Neuron (in vitro differentiated cells): ENCODE measurements at regions not wholly inside any gene's neighbourhood (a gene's known extent, or its start where the extent isn't known, plus 50 kb on each side); places are given as distances from the start of the nearest gene placed in this dataset.

ENCODE experiments used
- H2AFZ ChIP-seq: one replicate; pipeline ENCODE4 v1.6.1; 2013; ENCODE audit warnings: low read depth, mild to moderate bottlenecking, inconsistent platforms, low read length, moderate library complexity
- H3K27me3 ChIP-seq: one replicate; pipeline ENCODE4 v1.6.1; 2013; ENCODE audit warnings: low read length; ENCODE audit not compliant: insufficient read depth
- H3K36me3 ChIP-seq: one replicate; pipeline ENCODE4 v1.6.1; 2013; ENCODE audit warnings: low read length; ENCODE audit not compliant: insufficient read depth
- H3K4me1 ChIP-seq: one replicate; pipeline ENCODE4 v1.6.1; 2013; ENCODE audit warnings: low read length; ENCODE audit not compliant: insufficient read depth
- H3K4me3 ChIP-seq: 2 replicates; pipeline ENCODE4 v1.5.1; 2013; ENCODE audit warnings: mild to moderate bottlenecking, low read length, moderate library complexity
- H3K9me3 ChIP-seq: one replicate; pipeline ENCODE4 v1.6.1; 2013; ENCODE audit warnings: low read length

GRCh38 chr3:94310341-94311135 is 247.7 kb downstream of the NSUN3 start:
- Histone ChIP-seq H3K9me3 (no peaks in the 10 kb centered on the region), H3K36me3 (no peaks in the 10 kb centered on the region), H3K4me3 (no peak overlapping the region), H3K4me1 (peaks cover 10% of the 10 kb centered on the region), H3K27me3 (no peaks in the 10 kb centered on the region), H2AFZ (no peak overlapping the region)

GRCh38 chr3:94311651-94312050 is 248.8 kb downstream of the NSUN3 start:
- no peaks in the 10 kb centered on the region for H3K36me3 ChIP-seq

GRCh38 chr3:94314218-94314883 is 251.5 kb downstream of the NSUN3 start:
- Histone ChIP-seq H3K36me3 (no peaks in the 10 kb centered on the region), H3K27me3 (no peaks in the 10 kb centered on the region), H3K4me1 (no peaks in the 10 kb centered on the region), H3K4me3 (no peak overlapping the region), H2AFZ (no peak overlapping the region), H3K9me3 (no peaks in the 10 kb centered on the region)

More at GRCh38 chr3:94311651-94312050, 248.8 kb downstream of the NSUN3 start:
- Histone ChIP-seq H3K4me1 (peaks cover 3% of the 10 kb centered on the region), H3K4me3 (no peak overlapping the region), H3K9me3 (no peaks in the 10 kb centered on the region), H3K27me3 (no peaks in the 10 kb centered on the region), H2AFZ (no peak overlapping the region)

- Histone ChIP-seq H3K27me3 (no peaks in the 10 kb centered on the region), H3K9me3 (no peaks in the 10 kb centered on the region), H3K4me1 (no peaks in the 10 kb centered on the region), H2AFZ (no peak overlapping the region), H3K4me3 (no peak overlapping the region), H3K36me3 (no peaks in the 10 kb centered on the region)
Observed at GRCh38 chr3:94317017-94317416, 254.2 kb downstream of the NSUN3 start.

- Histone ChIP-seq H3K27me3 (no peaks in the 10 kb centered on the region), H2AFZ (no peak overlapping the region), H3K4me3 (no peak overlapping the region), H3K9me3 (no peaks in the 10 kb centered on the region), H3K36me3 (no peaks in the 10 kb centered on the region), H3K4me1 (no peaks in the 10 kb centered on the region)
Observed at GRCh38 chr3:94323596-94323995, 260.7 kb downstream of the NSUN3 start.

- Histone ChIP-seq H3K27me3 (no peaks in the 10 kb centered on the region), H2AFZ (no peak overlapping the region), H3K36me3 (no peaks in the 10 kb centered on the region), H3K4me3 (no peak overlapping the region), H3K9me3 (no peaks in the 10 kb centered on the region), H3K4me1 (no peaks in the 10 kb centered on the region)
Observed at GRCh38 chr3:94331831-94332230, 269.0 kb downstream of the NSUN3 start.

GRCh38 chr3:94336046-94336753 is 273.3 kb downstream of the NSUN3 start:
- no peak overlapping the region for H3K4me3 ChIP-seq
- no peaks in the 10 kb centered on the region for H3K4me1 ChIP-seq
- H3K27me3 ChIP-seq: no peaks in the 10 kb centered on the region
- no peaks in the 10 kb centered on the region for H3K36me3 ChIP-seq
- no peak overlapping the region for H2AFZ ChIP-seq
- no peaks in the 10 kb centered on the region for H3K9me3 ChIP-seq

GRCh38 chr3:94345101-94345500 is 282.2 kb downstream of the NSUN3 start:
- no peaks in the 10 kb centered on the region for H3K27me3 ChIP-seq
- no peaks in the 10 kb centered on the region for H3K9me3 ChIP-seq
- H2AFZ ChIP-seq: no peak overlapping the region
- no peaks in the 10 kb centered on the region for H3K4me1 ChIP-seq
- H3K36me3 ChIP-seq: no peaks in the 10 kb centered on the region
- H3K4me3 ChIP-seq: no peak overlapping the region

- no peaks in the 10 kb centered on the region for H3K4me1 ChIP-seq
- H3K36me3 ChIP-seq: no peaks in the 10 kb centered on the region
- H2AFZ ChIP-seq: no peak overlapping the region
- H3K9me3 ChIP-seq: no peaks in the 10 kb centered on the region
- no peak overlapping the region for H3K4me3 ChIP-seq
- H3K27me3 ChIP-seq: no peaks in the 10 kb centered on the region
Observed at GRCh38 chr3:94349310-94349878, 286.5 kb downstream of the NSUN3 start.

- peaks cover 6% of the 10 kb centered on the region for H3K4me1 ChIP-seq
- no peak overlapping the region for H2AFZ ChIP-seq
- no peaks in the 10 kb centered on the region for H3K27me3 ChIP-seq
- H3K36me3 ChIP-seq: no peaks in the 10 kb centered on the region
- no peaks in the 10 kb centered on the region for H3K9me3 ChIP-seq
- no peak overlapping the region for H3K4me3 ChIP-seq
Observed at GRCh38 chr3:94356581-94356980, 293.7 kb downstream of the NSUN3 start.

GRCh38 chr3:94359996-94360395 is 297.1 kb downstream of the NSUN3 start:
- no peaks in the 10 kb centered on the region for H3K27me3 ChIP-seq
- H3K9me3 ChIP-seq: no peaks in the 10 kb centered on the region
- H3K4me1 ChIP-seq: peaks cover 6% of the 10 kb centered on the region
- no peaks in the 10 kb centered on the region for H3K36me3 ChIP-seq
- H3K4me3 ChIP-seq: no peak overlapping the region
- H2AFZ ChIP-seq: no peak overlapping the region

- H3K27me3 ChIP-seq: no peaks in the 10 kb centered on the region
- H3K4me3 ChIP-seq: no peak overlapping the region
- H3K4me1 ChIP-seq: peaks cover 6% of the 10 kb centered on the region
- H3K9me3 ChIP-seq: no peaks in the 10 kb centered on the region
- H3K36me3 ChIP-seq: no peaks in the 10 kb centered on the region
- no peak overlapping the region for H2AFZ ChIP-seq
Observed at GRCh38 chr3:94360987-94361386, 298.1 kb downstream of the NSUN3 start.

GRCh38 chr3:94362393-94362792 is 299.5 kb downstream of the NSUN3 start:
- H3K36me3 ChIP-seq: no peaks in the 10 kb centered on the region
- no peak overlapping the region for H3K4me3 ChIP-seq
- peaks cover 6% of the 10 kb centered on the region for H3K4me1 ChIP-seq
- no peaks in the 10 kb centered on the region for H3K9me3 ChIP-seq
- H2AFZ ChIP-seq: peak overlapping the region; percentile 18
- no peaks in the 10 kb centered on the region for H3K27me3 ChIP-seq
